HG03460 (cell line): ENCODE measurements at regions not wholly inside any gene's neighbourhood (a gene's known extent, or its start where the extent isn't known, plus 50 kb on each side); places are given as distances from the start of the nearest gene placed in this dataset.

Source experiments
- ATAC-seq: cut with Tn5 transposase; IDR thresholded peaks from one replicate; pipeline ENCODE4 v1.9.1; 2021; ENCODE audit not compliant: unreplicated experiment

DNA sequence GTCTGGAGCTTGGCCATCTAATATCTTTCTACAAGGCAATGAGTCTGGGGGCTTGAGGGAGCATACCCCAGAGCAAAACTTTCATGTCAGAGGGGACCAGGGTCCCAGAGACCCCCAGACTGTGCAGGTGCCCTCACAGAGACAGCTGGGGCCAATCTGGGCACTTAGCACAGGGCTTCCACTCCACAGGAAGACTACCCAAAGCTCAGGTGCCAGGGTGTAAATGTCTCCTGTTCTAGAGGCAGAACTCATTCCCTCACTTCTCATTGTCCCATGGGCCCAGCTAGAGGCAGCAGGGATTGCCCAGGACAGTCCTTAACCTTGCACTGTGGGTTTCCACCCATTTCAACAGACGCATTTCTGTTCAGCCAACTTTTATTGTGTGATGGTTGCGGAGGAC lies 246.9 kb downstream of the ACTR3B start:
- ATAC-seq, result no peak

- no peak for ATAC-seq
Observed at GRCh38 chr7:153006911-153007310, 247.4 kb downstream of the ACTR3B start.

GRCh38 chr7:153010416-153010815 lies 250.9 kb downstream of the ACTR3B start:
- ATAC-seq, result no peak

DNA sequence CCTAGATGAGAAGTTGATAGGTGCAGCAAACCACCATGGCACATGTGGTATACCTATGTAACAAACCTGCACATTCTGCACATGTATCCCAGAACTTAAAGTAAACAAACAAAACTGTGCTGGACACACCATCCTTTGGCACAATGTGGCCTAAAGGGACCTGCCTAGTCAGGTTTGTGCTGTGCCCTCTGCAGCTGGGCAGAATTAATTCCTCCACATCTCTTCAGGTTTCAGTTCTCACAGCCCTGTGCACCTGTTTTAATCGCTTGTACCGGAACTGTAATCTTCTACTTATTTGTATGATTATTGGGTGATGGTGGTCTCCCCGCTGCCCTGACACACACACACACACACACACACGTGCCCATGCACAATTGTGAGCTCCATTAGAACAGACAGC lies 252.7 kb downstream of the ACTR3B start:
- no peak for ATAC-seq

DNA sequence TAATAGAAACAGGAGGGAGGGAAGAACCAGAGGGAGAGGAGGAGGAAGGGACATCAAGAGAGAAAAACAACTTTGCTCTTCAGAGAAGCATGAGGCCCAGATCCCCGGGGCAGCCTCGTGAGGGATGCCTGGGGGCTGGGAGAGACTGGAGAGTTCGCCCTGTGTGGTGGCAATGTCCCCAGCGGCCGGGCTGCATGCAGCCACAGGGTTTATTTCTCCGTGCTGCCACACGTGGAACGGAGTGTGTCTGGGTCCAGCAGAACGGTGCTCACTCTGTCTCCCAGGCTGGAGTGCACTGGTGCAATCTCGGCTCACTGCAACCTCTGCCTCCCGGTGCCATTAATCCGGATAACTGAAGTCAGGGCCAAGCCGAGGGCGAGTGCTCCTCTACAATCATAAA lies 257.7 kb downstream of the ACTR3B start:
- no peak for ATAC-seq

DNA sequence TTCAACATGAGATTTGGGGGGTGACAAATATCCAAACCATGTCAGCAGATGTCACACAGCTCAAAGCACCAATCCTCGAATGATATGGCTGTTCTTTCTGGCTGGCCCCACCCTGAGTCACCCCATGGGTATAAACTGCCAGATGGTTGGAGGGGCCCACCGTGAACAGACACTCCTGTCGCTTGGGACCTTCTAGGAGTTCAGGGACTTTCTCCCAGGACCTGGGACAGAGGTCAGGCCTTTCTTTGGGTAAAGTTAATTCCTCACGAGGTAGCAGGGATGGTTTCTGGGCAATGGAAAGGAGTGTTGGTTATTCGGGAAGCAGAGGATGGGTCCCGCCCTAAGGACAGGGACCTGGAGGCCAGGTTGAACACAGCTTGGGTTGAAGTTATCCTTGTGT lies 262.0 kb downstream of the ACTR3B start:
- ATAC-seq, result no peak

DNA sequence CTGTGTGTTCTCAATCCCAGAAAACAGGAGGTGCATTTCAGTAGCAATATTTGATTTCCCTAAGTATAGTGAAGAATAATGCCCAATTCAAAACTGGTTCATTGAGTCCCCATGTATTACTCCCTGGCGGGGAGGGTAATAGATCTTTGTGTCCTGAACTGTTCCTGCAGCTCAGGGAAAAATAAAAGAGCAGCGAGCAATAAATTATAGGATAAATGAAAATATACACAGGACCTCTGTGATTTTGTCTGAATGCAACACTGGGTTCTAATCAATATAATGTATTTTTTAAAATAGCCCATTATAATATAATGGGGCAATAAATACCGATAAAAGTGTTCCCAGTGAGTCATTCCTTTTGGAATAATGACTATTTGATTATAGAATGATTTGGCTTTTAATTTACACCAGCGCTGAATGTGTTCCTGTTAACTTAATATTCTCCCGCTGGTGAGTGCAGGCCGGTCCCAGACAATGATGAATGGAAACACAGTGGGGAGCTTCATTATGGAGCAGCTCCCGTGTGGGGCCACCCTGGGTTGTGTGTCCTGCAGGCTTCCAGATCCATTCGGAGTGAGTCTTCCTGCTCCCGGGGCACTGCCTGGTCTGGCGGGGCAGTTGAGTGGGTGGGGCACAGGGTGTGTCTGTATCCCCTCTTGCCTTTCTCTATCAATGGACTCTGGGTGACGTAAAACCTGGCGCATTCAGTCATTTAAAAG lies 263.1 kb downstream of the ACTR3B start:
- ATAC-seq, result no peak

GRCh38 chr7:153023194-153023592 lies 263.6 kb downstream of the ACTR3B start:
- no peak for ATAC-seq

DNA sequence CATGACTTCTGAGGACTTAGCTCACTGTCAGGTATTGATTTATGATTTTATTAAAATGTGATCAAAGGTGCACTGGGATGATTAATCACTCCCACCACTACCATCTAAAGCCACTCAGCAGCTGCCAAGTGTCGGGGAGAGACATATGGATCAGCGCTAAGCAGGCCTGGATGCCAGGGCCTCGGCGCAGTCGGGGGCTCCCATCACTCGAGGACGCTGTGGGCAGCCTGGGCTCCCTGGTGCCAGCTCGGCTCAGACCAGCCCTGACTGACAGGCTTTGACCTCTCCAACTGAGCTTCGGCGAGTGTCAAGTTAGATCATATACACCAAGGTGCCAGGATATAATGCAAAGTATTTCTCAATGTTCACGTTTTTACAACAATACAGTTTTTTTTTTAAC lies 267.7 kb downstream of the ACTR3B start:
- no peak for ATAC-seq

- ATAC-seq, result no peak
Observed at GRCh38 chr7:153027904-153028303, 268.4 kb downstream of the ACTR3B start.

GRCh38 chr7:153030976-153031375 lies 271.4 kb downstream of the ACTR3B start:
- no peak for ATAC-seq

DNA sequence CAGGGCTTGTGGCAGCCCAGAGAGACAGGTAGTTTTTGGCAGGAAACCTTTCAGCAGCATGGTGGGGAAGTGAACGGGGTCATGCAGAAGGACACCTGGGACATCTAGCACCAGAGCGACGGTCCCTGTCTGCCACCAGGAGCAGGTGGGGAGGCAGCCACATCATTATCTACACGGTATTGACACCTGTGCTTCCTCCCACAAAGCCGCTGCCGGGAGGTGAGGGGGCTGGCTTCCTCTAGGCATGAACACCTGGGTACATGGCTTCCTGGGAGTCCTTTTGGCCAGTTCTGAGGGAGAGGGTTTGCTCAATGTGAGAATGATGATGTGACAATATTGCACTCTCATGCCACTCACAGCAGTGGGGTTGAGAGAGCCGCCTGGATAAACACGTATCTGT lies 275.2 kb downstream of the ACTR3B start:
- no peak for ATAC-seq

DNA sequence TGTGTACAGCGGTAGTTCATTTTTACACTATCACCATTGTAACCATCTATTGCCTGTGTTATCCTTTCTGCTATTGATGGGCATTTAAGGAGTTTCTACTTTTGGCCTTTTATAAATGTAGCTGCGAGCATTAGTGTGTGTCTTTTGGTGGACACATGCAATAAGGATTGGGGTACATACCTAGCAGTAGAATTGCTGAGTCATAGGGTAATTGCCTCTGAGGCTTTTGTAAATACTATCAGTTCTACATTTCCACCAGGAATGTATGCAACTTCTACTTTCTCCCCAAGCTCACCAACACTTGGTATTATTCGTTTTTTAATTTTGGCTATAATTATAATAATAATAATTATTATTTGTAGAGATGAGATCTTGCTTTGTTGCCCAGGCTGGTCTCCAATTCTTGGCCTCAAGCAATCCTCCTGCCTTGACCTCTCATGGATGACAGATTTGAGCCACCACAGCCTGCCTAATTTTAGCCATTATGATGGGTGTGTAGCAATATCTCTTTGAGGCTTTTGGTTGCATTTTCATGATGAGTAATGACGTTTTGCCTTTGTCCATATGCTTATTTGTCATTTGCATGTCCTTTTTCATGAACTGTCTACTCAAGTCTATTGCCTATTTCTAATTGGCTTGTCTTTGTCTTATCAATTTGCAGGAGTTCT lies 277.0 kb downstream of the ACTR3B start:
- ATAC-seq, result no peak

- ATAC-seq, result no peak
Observed at GRCh38 chr7:153043440-153043839, 283.9 kb downstream of the ACTR3B start.

DNA sequence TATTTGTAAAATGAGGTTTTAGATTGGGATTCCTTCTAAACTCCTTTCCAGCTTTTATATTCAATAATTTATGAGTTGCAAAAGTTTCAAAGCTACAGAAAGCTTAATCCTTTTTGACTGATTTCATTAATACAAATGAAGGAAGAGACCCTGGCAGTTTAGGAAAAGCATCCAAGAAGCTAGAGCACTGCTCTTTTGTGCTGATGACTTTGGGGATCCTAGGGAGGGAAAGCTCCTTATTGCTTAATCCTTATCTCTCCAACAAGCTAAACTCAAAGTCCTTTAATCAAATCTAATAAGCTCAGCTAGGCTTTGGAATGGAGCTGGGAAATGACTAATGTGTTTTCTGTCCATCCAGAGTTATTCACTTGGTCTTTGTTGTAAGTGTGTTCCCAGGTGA lies 285.4 kb downstream of the ACTR3B start:
- no peak for ATAC-seq

DNA sequence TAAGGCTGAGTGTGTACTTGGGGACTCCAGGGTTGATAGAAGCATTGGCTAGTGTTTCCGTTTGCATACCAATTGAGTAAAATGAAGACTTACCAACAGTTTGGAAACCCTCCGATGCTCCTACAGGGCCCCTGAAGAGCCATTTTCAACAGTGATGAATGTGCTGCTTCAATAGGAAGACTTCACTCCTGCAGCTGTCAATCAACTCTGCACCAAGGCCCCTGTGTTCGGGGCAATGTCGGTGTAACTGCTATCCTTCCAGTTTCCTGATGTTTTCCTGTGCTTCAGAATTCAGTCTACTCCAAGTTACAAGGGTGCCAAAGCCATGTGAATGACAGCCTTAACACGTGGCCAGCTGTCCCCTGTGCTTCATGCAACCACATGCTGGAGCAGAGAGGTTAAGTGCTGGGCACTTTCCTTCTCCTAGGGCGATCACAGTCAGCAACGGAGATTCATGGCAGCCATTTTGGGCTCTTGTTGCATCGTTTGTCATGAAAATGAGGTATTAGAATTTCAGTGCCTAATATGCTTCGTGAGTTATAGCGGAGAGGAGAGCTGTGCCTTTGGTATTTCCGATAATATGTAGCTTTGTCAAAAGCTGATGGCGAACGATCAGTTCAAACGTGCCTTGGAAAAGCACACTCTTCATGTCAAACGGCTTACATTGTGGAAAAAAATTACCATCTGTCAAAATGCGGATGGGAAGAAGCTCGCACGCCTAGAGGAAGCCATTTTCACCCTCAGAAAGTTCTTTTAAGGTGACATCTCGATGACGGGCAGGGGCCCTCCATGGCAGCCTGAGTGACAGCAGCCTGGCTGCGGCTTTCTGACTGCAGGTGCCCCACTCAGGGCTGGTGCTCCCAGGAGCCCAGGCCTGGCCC lies 287.8 kb downstream of the ACTR3B start:
- ATAC-seq, result no peak

GRCh38 chr7:153052206-153052605 lies 292.7 kb downstream of the ACTR3B start:
- ATAC-seq, result no peak

- no peak for ATAC-seq
Observed at GRCh38 chr7:153061910-153062528, 302.5 kb downstream of the ACTR3B start.

DNA sequence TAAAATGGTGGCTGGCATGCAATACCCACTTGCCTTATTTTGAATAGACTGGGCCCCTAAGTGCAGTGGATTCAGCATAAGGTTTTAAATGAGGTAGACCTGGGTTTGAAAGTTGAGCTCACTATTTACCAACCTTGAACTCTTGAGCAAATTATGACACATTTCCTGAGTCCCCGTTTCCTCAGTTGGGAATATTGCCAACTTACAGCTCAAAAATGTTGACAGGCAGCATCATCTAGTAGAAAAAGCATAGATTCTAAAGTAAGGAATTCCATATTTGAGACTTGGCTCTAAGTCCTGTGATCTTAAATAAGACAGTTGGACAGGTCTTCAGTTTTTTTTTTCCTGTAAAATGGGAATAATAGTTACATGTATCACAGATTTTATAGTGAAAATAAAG lies 305.5 kb downstream of the ACTR3B start:
- no peak for ATAC-seq

DNA sequence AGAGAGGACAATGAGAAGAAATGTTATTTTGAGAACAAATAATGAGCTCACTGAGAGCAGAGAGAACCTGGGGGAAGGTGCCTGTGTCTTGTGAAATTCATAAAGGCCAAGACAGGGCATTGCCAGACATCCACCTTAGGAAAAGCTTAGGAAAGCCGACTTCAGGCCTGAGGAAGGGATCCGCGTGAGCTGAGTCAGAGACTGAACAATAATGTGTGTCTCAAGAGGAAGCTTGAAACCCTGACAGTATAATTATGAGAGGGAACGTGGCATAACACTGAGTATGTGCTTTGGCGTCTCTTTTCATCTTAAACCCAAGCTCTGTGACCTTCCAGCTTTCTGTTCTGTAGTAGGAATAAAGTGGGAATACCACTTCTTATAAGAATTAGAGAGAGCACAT lies 307.2 kb downstream of the ACTR3B start:
- ATAC-seq, result no peak

GRCh38 chr7:153070141-153070540 lies 310.6 kb downstream of the ACTR3B start:
- ATAC-seq, result no peak
